BLaER1 (cell line): ENCODE measurements at regions not wholly inside any gene's neighbourhood (a gene's known extent, or its start where the extent isn't known, plus 50 kb on each side); places are given as distances from the start of the nearest gene placed in this dataset.
A peak's percentile ranks its signal among the peaks of the same experiment; 100 is the strongest.
"Not testable (repeated sequence)": the region's sequence is repeated elsewhere in the genome, so short reads cannot be mapped to it uniquely, and the experiment has no call there.

ENCODE experiments used
- H3K27ac ChIP-seq: shearing (Covaris generic); formaldehyde crosslinking; 2 replicates; pipeline ENCODE4 v1.8.1; 2022
- H3K27me3 ChIP-seq: shearing (Covaris generic); formaldehyde crosslinking; 2 replicates; pipeline ENCODE4 v1.8.1; 2022
- H3K36me3 ChIP-seq: shearing (Covaris generic); formaldehyde crosslinking; 2 replicates; pipeline ENCODE4 v1.8.1; 2022
- H3K4me1 ChIP-seq: shearing (Covaris generic); formaldehyde crosslinking; 2 replicates; pipeline ENCODE4 v1.8.1; 2022
- H3K4me2 ChIP-seq: shearing (Covaris generic); formaldehyde crosslinking; 2 replicates; pipeline ENCODE4 v1.8.1; 2022
- H3K4me3 ChIP-seq: shearing (Covaris generic); formaldehyde crosslinking; 2 replicates; pipeline ENCODE4 v1.8.1; 2022
- H3K9ac ChIP-seq: shearing (Covaris generic); formaldehyde crosslinking; 2 replicates; pipeline ENCODE4 v1.8.1; 2022
- H3K9me3 ChIP-seq: shearing (Covaris generic); formaldehyde crosslinking; 2 replicates; pipeline ENCODE4 v1.8.1; 2022
- H4K20me1 ChIP-seq: shearing (Covaris generic); formaldehyde crosslinking; 2 replicates; pipeline ENCODE4 v1.8.1; 2022
- Cebpa-rat ChIP-seq: shearing (Covaris generic); IDR thresholded peaks from 2 replicates; pipeline ENCODE4 v1.8.1; 2022

GRCh38 chr15:31660816-31661215, 334.2 kb downstream of the KLF13 start:
- no peak overlapping the region for H3K9ac ChIP-seq
- H3K4me3 ChIP-seq = no peak overlapping the region
- H3K27ac ChIP-seq = no peak overlapping the region
- no peak for TF ChIP-seq Cebpa-rat
- H3K36me3 ChIP-seq = no peaks in the 10 kb centered on the region
- no peak overlapping the region for H3K4me2 ChIP-seq
- H3K4me1 ChIP-seq = peaks cover 10% of the 10 kb centered on the region
- no peaks in the 10 kb centered on the region for H3K9me3 ChIP-seq
- H4K20me1 ChIP-seq = no peaks in the 10 kb centered on the region
- no peaks in the 10 kb centered on the region for H3K27me3 ChIP-seq

DNA sequence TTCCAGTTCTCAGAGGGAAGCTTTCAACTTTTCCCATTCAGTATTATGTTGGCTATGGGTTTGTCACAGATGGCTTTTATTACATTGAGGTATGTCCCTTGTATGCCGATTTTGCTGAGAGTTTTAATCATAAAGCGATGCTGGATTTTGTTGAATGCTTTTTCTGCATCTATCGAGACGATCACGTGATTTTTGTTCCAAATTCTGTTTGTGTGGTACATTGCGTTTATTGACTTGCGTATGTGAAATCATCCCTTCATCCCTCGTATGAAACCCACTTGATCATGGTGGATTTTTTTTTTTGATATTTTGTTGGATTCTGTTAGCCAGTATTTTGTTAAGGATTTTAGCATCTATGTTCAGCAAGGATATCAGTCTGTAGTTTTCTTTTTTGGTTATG, 339.1 kb downstream of the KLF13 start:
- H3K27ac ChIP-seq, H3K27me3 ChIP-seq: not testable (repeated sequence)

GRCh38 chr15:31669158-31669908, 342.7 kb downstream of the KLF13 start:
- H3K9me3 ChIP-seq, H3K27me3 ChIP-seq: not testable (repeated sequence)

More for the DNA sequence above, 339.1 kb downstream of the KLF13 start:
- H3K36me3 ChIP-seq, H3K9ac ChIP-seq, H3K4me2 ChIP-seq, H3K4me1 ChIP-seq, H3K9me3 ChIP-seq, H4K20me1 ChIP-seq, H3K4me3 ChIP-seq: not testable (repeated sequence)

DNA sequence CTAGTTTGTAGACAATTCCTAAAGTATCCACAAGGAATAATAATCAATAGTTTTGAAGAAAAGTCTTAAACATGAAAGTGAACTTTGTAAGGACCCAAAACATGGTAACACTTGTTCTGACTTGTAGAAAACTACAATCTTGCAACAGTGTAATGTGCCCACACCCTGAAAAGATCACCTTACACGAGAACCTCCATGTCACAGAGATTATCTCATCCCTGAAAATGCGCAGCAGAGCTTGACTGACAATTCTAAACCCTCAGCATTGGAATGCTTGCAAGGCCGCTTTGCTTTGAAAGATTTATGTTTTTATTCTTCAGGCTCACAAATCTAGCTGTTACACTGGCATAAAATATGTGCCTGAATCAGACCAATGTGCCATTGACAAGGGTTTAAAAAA, 346.6 kb downstream of the KLF13 start:
- not testable (repeated sequence) for H3K4me3 ChIP-seq, H3K4me2 ChIP-seq, H3K9me3 ChIP-seq, H3K36me3 ChIP-seq, H3K4me1 ChIP-seq, H3K9ac ChIP-seq, H4K20me1 ChIP-seq, H3K27me3 ChIP-seq, H3K27ac ChIP-seq

More at GRCh38 chr15:31669158-31669908, 342.7 kb downstream of the KLF13 start:
- not testable (repeated sequence) for H3K4me1 ChIP-seq, H3K4me3 ChIP-seq, H3K4me2 ChIP-seq, H3K9ac ChIP-seq, H3K36me3 ChIP-seq, H4K20me1 ChIP-seq, H3K27ac ChIP-seq

- not testable (repeated sequence) for H3K4me3 ChIP-seq, H3K36me3 ChIP-seq, H3K27ac ChIP-seq, H4K20me1 ChIP-seq, H3K27me3 ChIP-seq, H3K4me2 ChIP-seq, H3K9ac ChIP-seq
- Histone ChIP-seq H3K9me3 (peaks cover 14% of the 10 kb centered on the region), H3K4me1 (peaks cover 16% of the 10 kb centered on the region)
Observed at GRCh38 chr15:31681529-31682259, 348.6 kb upstream of the CHRNA7 start.

GRCh38 chr15:31687088-31687487, 343.2 kb upstream of the CHRNA7 start:
- not testable (repeated sequence) for H3K36me3 ChIP-seq, H3K4me3 ChIP-seq, H3K9me3 ChIP-seq, H4K20me1 ChIP-seq, H3K9ac ChIP-seq, H3K27me3 ChIP-seq
- Histone ChIP-seq H3K27ac (peak overlapping the region; percentile 63; the same call in 1 of the 2 replicates), H3K4me2 (peak overlapping the region; percentile 66), H3K4me1 (peaks cover 26% of the 10 kb centered on the region)

- H3K27me3 ChIP-seq, H3K9ac ChIP-seq, H3K4me2 ChIP-seq, H4K20me1 ChIP-seq, H3K4me3 ChIP-seq, H3K27ac ChIP-seq, H3K9me3 ChIP-seq, H3K4me1 ChIP-seq, H3K36me3 ChIP-seq: not testable (repeated sequence)
Observed at GRCh38 chr15:31696509-31696908, 333.8 kb upstream of the CHRNA7 start.

DNA sequence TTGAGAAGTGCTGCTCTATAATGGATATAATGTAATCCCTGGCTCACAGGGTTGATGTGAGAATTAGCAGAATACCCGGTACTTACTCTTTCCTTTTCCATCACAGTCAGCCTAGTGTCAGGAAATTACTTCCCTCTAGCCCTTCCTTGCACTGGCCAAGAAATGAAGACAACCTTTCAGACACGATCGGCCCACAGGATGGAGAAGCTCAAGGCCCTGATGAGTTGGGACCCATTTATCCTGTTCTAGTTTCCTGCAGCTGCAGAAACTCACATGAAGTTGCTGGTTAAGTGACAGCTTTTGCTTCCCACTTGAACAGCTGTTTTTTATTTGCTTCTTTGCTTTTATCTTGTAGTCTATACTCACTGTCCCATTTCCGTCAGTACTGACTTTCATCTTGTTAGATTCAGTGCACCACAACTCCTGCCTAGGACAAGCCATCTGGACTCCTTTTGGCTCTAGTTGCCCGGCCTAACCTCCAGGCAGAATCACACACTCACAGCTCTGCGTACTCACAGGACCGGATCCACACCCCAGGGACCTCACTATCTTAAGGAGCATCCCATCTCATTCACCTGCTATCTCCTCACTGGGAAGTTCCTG, 325.1 kb upstream of the CHRNA7 start:
- not testable (repeated sequence) for H3K4me3 ChIP-seq, H4K20me1 ChIP-seq, H3K27me3 ChIP-seq, H3K4me1 ChIP-seq, H3K9me3 ChIP-seq, H3K9ac ChIP-seq, H3K27ac ChIP-seq, H3K36me3 ChIP-seq, H3K4me2 ChIP-seq

DNA sequence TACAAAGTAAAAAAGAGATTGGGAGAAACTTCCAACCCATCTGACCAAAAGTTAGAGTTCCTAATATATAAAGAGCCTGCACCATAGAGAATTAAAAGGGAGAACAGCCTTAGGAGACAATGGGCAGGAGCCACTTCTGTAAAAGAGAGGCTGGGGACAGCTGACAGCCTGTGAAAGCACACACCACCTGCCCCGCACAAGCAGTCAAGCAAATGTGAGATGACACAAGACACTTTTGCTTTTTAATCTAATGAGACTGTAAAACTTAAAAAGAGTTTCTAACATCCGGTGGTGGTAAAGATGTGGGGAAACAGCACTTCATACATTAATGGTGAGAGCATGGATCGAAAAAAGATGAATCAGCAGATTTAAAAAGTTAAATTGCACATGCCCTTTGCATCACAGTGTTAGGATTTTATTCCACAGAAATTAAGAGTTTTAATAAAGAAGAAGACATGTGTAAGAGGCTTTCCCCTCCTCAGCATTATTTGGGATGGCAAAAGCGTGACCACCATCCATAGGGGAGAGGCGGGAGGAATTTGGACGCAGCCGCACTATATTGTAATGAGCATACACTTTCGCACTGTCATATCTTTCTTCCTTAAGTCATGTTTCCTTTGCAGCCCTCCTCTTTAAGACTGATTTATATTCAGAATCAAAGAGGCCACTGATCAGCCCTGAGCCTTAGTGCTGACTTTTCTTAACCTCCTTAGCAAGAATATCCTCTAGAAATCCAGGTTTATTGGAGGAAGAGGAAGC, 322.2 kb upstream of the CHRNA7 start:
- H3K4me3 ChIP-seq, H3K36me3 ChIP-seq, H3K27ac ChIP-seq, H3K4me1 ChIP-seq, H4K20me1 ChIP-seq, H3K4me2 ChIP-seq, H3K9ac ChIP-seq, H3K27me3 ChIP-seq, H3K9me3 ChIP-seq: not testable (repeated sequence)

GRCh38 chr15:31708703-31709327, 321.5 kb upstream of the CHRNA7 start:
- H3K9ac ChIP-seq = not testable (repeated sequence)

GRCh38 chr15:31709479-31709878, 320.8 kb upstream of the CHRNA7 start:
- H3K4me1 ChIP-seq, H3K27me3 ChIP-seq, H3K4me3 ChIP-seq, H3K9me3 ChIP-seq, H3K27ac ChIP-seq, H3K9ac ChIP-seq, H4K20me1 ChIP-seq, H3K36me3 ChIP-seq: not testable (repeated sequence)
- H3K4me2 ChIP-seq = peak overlapping the region; percentile 48; the same call in 1 of the 2 replicates

More at GRCh38 chr15:31708703-31709327, 321.5 kb upstream of the CHRNA7 start:
- not testable (repeated sequence) for H3K9me3 ChIP-seq, H3K27me3 ChIP-seq, H4K20me1 ChIP-seq, H3K36me3 ChIP-seq, H3K4me3 ChIP-seq, H3K4me1 ChIP-seq, H3K27ac ChIP-seq
- peak overlapping the region; percentile 48 for H3K4me2 ChIP-seq

DNA sequence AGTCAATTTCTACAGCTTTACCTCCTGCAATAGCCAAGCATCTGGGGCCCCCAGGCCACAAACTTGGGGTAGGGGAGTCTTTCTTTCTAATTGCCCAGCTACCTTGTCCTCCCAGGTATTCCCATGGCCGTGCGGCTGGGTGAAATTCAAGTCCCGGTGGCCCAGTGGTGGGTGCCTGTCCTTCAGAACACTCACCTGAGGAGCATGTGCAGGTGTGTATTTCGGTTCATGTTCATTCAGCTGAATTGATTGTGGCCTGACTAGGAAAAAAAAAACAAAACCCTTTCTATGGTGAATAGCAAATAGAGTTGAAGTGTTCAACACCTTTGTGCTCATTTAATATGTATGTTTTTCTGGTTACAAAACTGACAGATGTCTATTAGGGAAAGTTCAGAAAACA, 319.5 kb upstream of the CHRNA7 start:
- not testable (repeated sequence) for H3K9me3 ChIP-seq

GRCh38 chr15:31715208-31715607, 315.1 kb upstream of the CHRNA7 start:
- not testable (repeated sequence) for H3K4me3 ChIP-seq, H3K36me3 ChIP-seq, H3K27ac ChIP-seq, H3K9ac ChIP-seq, H3K4me1 ChIP-seq, H4K20me1 ChIP-seq, H3K27me3 ChIP-seq, H3K4me2 ChIP-seq, H3K9me3 ChIP-seq

More for the DNA sequence above, 319.5 kb upstream of the CHRNA7 start:
- H4K20me1 ChIP-seq, H3K4me3 ChIP-seq, H3K9ac ChIP-seq, H3K4me2 ChIP-seq, H3K27ac ChIP-seq, H3K4me1 ChIP-seq, H3K36me3 ChIP-seq, H3K27me3 ChIP-seq: not testable (repeated sequence)
